ENCODE measurements at regions not wholly inside any gene's neighbourhood (a gene's known extent, or its start where the extent isn't known, plus 50 kb on each side); places are given as distances from the start of the nearest gene placed in this dataset.
A peak's percentile ranks its signal among the peaks of the same experiment; 100 is the strongest.

GRCh38 chr2:172287190-172287589, 140.2 kb upstream of the ITGA6 start:
- Histone ChIP-seq H3K27ac (no peak overlapping the region), H3K4me1 (peaks cover 0 to 19% (median 4%) of the 10 kb centered on the region in 3 donors), H3K27me3 (no peaks in the 10 kb centered on the region), H3K4me3 (no peak overlapping the region), H3K36me3 (no peaks in the 10 kb centered on the region), H3K9me3 (no peaks in the 10 kb centered on the region)
- ATAC-seq, result no peak
- TF ChIP-seq, protein P1, sequence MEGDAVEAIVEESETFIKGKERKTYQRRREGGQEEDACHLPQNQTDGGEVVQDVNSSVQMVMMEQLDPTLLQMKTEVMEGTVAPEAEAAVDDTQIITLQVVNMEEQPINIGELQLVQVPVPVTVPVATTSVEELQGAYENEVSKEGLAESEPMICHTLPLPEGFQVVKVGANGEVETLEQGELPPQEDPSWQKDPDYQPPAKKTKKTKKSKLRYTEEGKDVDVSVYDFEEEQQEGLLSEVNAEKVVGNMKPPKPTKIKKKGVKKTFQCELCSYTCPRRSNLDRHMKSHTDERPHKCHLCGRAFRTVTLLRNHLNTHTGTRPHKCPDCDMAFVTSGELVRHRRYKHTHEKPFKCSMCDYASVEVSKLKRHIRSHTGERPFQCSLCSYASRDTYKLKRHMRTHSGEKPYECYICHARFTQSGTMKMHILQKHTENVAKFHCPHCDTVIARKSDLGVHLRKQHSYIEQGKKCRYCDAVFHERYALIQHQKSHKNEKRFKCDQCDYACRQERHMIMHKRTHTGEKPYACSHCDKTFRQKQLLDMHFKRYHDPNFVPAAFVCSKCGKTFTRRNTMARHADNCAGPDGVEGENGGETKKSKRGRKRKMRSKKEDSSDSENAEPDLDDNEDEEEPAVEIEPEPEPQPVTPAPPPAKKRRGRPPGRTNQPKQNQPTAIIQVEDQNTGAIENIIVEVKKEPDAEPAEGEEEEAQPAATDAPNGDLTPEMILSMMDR (IDR thresholded peaks at IDR 0.05), result no peak

GRCh38 chr2:172287605-172288315, 139.6 kb upstream of the ITGA6 start:
- TF ChIP-seq POLR2A (IDR thresholded peaks at IDR 0.05) (no peak), EP300 (IDR thresholded peaks at IDR 0.05) (no peak), POLR2AphosphoS5 (IDR thresholded peaks at IDR 0.05) (no peak)
- TF ChIP-seq, protein P1 (IDR thresholded peaks at IDR 0.05), result no peak
- Histone ChIP-seq H3K4me1 (peaks cover 0 to 19% (median 4%) of the 10 kb centered on the region in 3 donors), H3K36me3 (no peaks in the 10 kb centered on the region), H3K27me3 (no peaks in the 10 kb centered on the region), H3K27ac (no peak overlapping the region), H3K4me3 (no peak overlapping the region), H3K9me3 (no peaks in the 10 kb centered on the region)
- WGBS, 2 donors (ENCODE audit: low coverage in 1 of 2), result 54 to 76% methylated on average over 4 to 6 of the region's 6 CpGs
- no peak for ATAC-seq

GRCh38 chr2:172288603-172289002, 138.8 kb upstream of the ITGA6 start:
- no peak overlapping the region for H3K4me3 ChIP-seq
- H3K27ac ChIP-seq, result no peak overlapping the region
- H3K36me3 ChIP-seq, result no peaks in the 10 kb centered on the region
- ATAC-seq, result no peak
- peaks cover 0 to 19% (median 4%) of the 10 kb centered on the region in 3 donors for H3K4me1 ChIP-seq
- 25% methylated on average over 1 of the region's 1 CpG; no CpG with 5 or more reads in 1 of the 2 donors for WGBS, 2 donors (ENCODE audit: low coverage in 1 of 2)
- H3K27me3 ChIP-seq, result no peaks in the 10 kb centered on the region
- no peak for TF ChIP-seq POLR2AphosphoS5 (IDR thresholded peaks at IDR 0.05)
- no peaks in the 10 kb centered on the region for H3K9me3 ChIP-seq

- 34 to 45% methylated on average over 3 to 5 of the region's 6 CpGs for WGBS, 2 donors (ENCODE audit: low coverage in 1 of 2)
- no peak overlapping the region for H3K4me3 ChIP-seq
- H3K27me3 ChIP-seq, result peaks cover 14% of the 10 kb centered on the region
- TF ChIP-seq POLR2AphosphoS5 (IDR thresholded peaks at IDR 0.05), result no peak
- TF ChIP-seq, protein P1 (IDR thresholded peaks at IDR 0.05), result no peak
- TF ChIP-seq POLR2A (IDR thresholded peaks at IDR 0.05), result no peak
- no peaks in the 10 kb centered on the region for H3K9me3 ChIP-seq
- ATAC-seq, result peak; percentile 19
- no peaks in the 10 kb centered on the region for H3K36me3 ChIP-seq
- H3K4me1 ChIP-seq, result no peaks in the 10 kb centered on the region
- no peak overlapping the region for H3K27ac ChIP-seq
These were observed 133.4 kb upstream of the ITGA6 start for GRCh38 chr2:172293952-172294351.

DNA sequence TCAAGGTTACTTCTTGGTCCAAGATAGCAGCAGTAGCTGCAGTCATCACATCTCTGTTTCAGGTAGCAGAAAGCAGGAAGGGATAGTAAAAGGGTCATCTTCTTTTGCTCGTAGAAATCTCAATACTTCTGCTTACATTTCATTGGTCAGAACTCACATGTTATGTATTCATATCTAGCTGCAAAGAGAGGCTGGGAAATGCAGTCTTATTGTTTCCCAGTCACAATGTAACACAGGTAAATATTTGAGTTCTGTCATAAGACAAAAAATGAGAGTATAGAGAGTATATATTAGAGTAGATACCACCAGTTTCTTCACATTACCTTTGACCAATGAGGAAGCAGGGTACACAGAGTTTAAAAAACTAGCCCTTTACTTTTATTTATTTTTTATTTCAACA, 132.4 kb upstream of the ITGA6 start:
- Histone ChIP-seq H3K27ac (no peak overlapping the region), H3K4me3 (no peak overlapping the region), H3K9me3 (no peaks in the 10 kb centered on the region), H3K27me3 (peaks cover 17% of the 10 kb centered on the region), H3K36me3 (no peaks in the 10 kb centered on the region), H3K4me1 (no peaks in the 10 kb centered on the region)
- 67 to 91% methylated on average over 1 of the region's 1 CpG for WGBS, 2 donors (ENCODE audit: low coverage in 1 of 2)
- TF ChIP-seq POLR2AphosphoS5 (IDR thresholded peaks at IDR 0.05) (no peak), POLR2A (IDR thresholded peaks at IDR 0.05) (no peak), EP300 (IDR thresholded peaks at IDR 0.05) (no peak)
- TF ChIP-seq, protein P1 (IDR thresholded peaks at IDR 0.05), result no peak
- no peak for ATAC-seq
